ENCODE measurements at regions not wholly inside any gene's neighbourhood (a gene's known extent, or its start where the extent isn't known, plus 50 kb on each side); places are given as distances from the start of the nearest gene placed in this dataset.

DNA sequence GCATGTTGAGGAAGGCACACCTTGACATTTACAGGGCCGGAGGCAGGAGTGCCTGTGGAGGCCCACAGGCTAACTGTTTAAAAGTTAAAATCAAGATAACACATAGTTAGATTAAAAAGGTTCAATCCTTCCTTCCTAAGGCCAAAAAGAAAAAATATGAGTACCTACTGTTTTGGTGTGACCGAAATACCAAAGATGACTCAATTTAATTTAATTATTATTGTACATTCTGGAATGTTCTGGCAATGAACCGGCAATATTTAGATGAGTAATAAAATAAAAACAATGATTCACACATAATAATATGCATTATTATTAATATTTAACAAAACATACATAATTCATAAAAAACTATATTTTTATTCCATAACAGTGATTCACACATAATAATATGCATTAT lies 136.8 kb upstream of the NTF3 start (continued):
- TF ChIP-seq, protein P1, sequence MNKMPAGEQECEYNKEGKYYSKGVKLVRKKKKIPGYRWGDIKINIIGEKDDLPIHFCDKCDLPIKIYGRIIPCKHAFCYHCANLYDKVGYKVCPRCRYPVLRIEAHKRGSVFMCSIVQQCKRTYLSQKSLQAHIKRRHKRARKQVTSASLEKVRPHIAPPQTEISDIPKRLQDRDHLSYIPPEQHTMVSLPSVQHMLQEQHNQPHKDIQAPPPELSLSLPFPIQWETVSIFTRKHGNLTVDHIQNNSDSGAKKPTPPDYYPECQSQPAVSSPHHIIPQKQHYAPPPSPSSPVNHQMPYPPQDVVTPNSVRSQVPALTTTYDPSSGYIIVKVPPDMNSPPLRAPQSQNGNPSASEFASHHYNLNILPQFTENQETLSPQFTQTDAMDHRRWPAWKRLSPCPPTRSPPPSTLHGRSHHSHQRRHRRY (tag by site-specific recombination; IDR thresholded peaks at IDR 0.05), result no peak
- no peak for TF ChIP-seq ZNF221 (tag by site-specific recombination; IDR thresholded peaks at IDR 0.05; ENCODE audit: borderline replicate concordance)
- TF ChIP-seq ZNF843 (tag by site-specific recombination; IDR thresholded peaks at IDR 0.05), result no peak
- TF ChIP-seq KLF17 (tag by site-specific recombination; IDR thresholded peaks at IDR 0.05), result no peak
- no peak for TF ChIP-seq ZNF501 (tag by site-specific recombination; IDR thresholded peaks at IDR 0.05)

- ChIA-PET CTCF (no interaction called here), POLR2A (no interaction called here)
- H3K4me3 ChIP-seq (ENCODE audit: low read depth, low read length), result no peak overlapping the region
- no peaks in the 10 kb centered on the region for H3K36me3 ChIP-seq (ENCODE audit: control insufficient read depth in 2 of 2, insufficient read depth in 1 of 2, low read length in 2 of 2)
- TF ChIP-seq ZNF362 (tag by site-specific recombination; IDR thresholded peaks at IDR 0.05) (no peak), ZNF112 (tag by site-specific recombination; IDR thresholded peaks at IDR 0.05) (no peak), ZNF701 (tag by site-specific recombination; IDR thresholded peaks at IDR 0.05) (no peak), ZSCAN30 (tag by site-specific recombination; IDR thresholded peaks at IDR 0.05) (no peak), ZNF791 (tag by site-specific recombination; IDR thresholded peaks at IDR 0.05) (no peak), IKZF3 (tag by site-specific recombination; IDR thresholded peaks at IDR 0.05) (no peak)
- no peaks in the 10 kb centered on the region for H3K4me1 ChIP-seq (ENCODE audit: control insufficient read depth, insufficient read depth, low read length)
- H3K9me3 ChIP-seq (ENCODE audit: control insufficient read depth, insufficient read depth, low read depth, low read length), result no peaks in the 10 kb centered on the region
- no peak overlapping the region for H3K27ac ChIP-seq (ENCODE audit: extremely low read depth, low read depth, low read length)
Measured at GRCh38 chr12:5295996-5296395, 135.9 kb upstream of the NTF3 start.

DNA sequence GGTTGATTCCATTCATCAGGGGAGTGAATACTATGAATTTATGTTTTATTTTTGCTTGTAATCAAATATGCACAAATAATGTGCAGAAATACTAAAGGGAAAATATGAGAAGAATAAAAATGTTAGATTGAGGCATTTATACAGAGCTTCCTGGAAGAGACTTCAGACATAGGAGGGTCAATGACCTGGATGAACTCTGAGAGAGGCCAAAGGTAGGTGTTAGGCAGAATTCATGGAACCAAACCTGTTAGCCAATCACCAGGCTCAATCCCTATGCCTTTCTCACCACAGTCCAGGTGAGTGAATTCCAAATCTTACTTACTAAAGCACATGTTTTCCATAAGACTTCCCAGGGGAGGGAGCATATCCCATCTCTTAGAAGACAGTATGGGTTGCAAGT lies 130.4 kb upstream of the NTF3 start:
- H3K4me1 ChIP-seq (ENCODE audit: control insufficient read depth, insufficient read depth, low read length), result no peaks in the 10 kb centered on the region
- no peaks in the 10 kb centered on the region for H3K9me3 ChIP-seq (ENCODE audit: control insufficient read depth, insufficient read depth, low read depth, low read length)
- CTCF ChIA-PET, result no interaction called here
- no peak overlapping the region for H3K4me3 ChIP-seq (ENCODE audit: low read depth, low read length)
- H3K36me3 ChIP-seq (ENCODE audit: control insufficient read depth in 2 of 2, insufficient read depth in 1 of 2, low read length in 2 of 2), result no peaks in the 10 kb centered on the region
- H3K27ac ChIP-seq (ENCODE audit: extremely low read depth, low read depth, low read length), result no peak overlapping the region
- POLR2A ChIA-PET, result no interaction called here
- no peak for TF ChIP-seq ZXDB (tag by site-specific recombination; IDR thresholded peaks at IDR 0.05)
- TF ChIP-seq, protein P2, sequence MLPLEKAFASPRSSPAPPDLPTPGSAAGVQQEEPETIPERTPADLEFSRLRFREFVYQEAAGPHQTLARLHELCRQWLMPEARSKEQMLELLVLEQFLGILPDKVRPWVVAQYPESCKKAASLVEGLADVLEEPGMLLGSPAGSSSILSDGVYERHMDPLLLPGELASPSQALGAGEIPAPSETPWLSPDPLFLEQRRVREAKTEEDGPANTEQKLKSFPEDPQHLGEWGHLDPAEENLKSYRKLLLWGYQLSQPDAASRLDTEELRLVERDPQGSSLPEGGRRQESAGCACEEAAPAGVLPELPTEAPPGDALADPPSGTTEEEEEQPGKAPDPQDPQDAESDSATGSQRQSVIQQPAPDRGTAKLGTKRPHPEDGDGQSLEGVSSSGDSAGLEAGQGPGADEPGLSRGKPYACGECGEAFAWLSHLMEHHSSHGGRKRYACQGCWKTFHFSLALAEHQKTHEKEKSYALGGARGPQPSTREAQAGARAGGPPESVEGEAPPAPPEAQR (tag by site-specific recombination; IDR thresholded peaks at IDR 0.05), result no peak
- TF ChIP-seq KLF16 (tag by site-specific recombination; IDR thresholded peaks at IDR 0.05), result no peak
- TF ChIP-seq ZNF530 (tag by site-specific recombination; IDR thresholded peaks at IDR 0.05; ENCODE audit: low read depth), result no peak
- no peak for TF ChIP-seq ZNF488 (tag by site-specific recombination; IDR thresholded peaks at IDR 0.05)
- no peak for TF ChIP-seq ZNF354C (tag by site-specific recombination; IDR thresholded peaks at IDR 0.05; ENCODE audit: borderline replicate concordance, low read depth)
- no peak for TF ChIP-seq ZNF792 (tag by site-specific recombination; IDR thresholded peaks at IDR 0.05)
- TF ChIP-seq ZNF202 (tag by site-specific recombination; IDR thresholded peaks at IDR 0.05; ENCODE audit: borderline replicate concordance), result no peak
- TF ChIP-seq ZNF777 (tag by site-specific recombination; IDR thresholded peaks at IDR 0.05; ENCODE audit: borderline replicate concordance), result no peak
- no peak for TF ChIP-seq ZFP69B (tag by site-specific recombination; IDR thresholded peaks at IDR 0.05)
- no peak for TF ChIP-seq TCF7L2 (IDR thresholded peaks at IDR 0.05; ENCODE audit: borderline replicate concordance, low read depth, low read length)
- no peak for TF ChIP-seq GLI2 (tag by site-specific recombination; IDR thresholded peaks at IDR 0.05; ENCODE audit: borderline replicate concordance, low read depth)
- no peak for TF ChIP-seq ZNF785 (tag by site-specific recombination; IDR thresholded peaks at IDR 0.05)
- no peak for TF ChIP-seq ZNF350 (tag by site-specific recombination; IDR thresholded peaks at IDR 0.05)
- TF ChIP-seq ZNF292 (tag by site-specific recombination; IDR thresholded peaks at IDR 0.05; ENCODE audit: borderline replicate concordance, low read depth), result no peak
- TF ChIP-seq ZNF394 (tag by site-specific recombination; IDR thresholded peaks at IDR 0.05; ENCODE audit: borderline replicate concordance), result no peak
- TF ChIP-seq ZNF23 (tag by site-specific recombination; IDR thresholded peaks at IDR 0.05; ENCODE audit: borderline replicate concordance), result no peak
- no peak for TF ChIP-seq ZNF16 (tag by site-specific recombination; IDR thresholded peaks at IDR 0.05; ENCODE audit: low read depth)
- TF ChIP-seq ZNF843 (tag by site-specific recombination; IDR thresholded peaks at IDR 0.05), result no peak
- no peak for TF ChIP-seq ZNF366 (tag by site-specific recombination; conservative IDR thresholded peaks at IDR 0.05)
